SK-MEL-5 (cell line): ENCODE measurements at regions not wholly inside any gene's neighbourhood (a gene's known extent, or its start where the extent isn't known, plus 50 kb on each side); places are given as distances from the start of the nearest gene placed in this dataset.
"Not testable (repeated sequence)": the region's sequence is repeated elsewhere in the genome, so short reads cannot be mapped to it uniquely, and the experiment has no call there.

Experiments
- DNase-seq: peaks from one replicate; pipeline ENCODE4 v3.0.0-alpha.2; 2016; ENCODE audit warnings: low read depth, low spot score
- in situ Hi-C: cut with HindIII; loops from 2 replicates; pipeline ENCODE4 v1.10.0; 2016; ENCODE audit warnings: low sequenced_read_pairs, high pct_unique_total_duplicates, low pct_unique_long_range_greater_than_20kb

- in situ Hi-C loops, DNase-seq: not testable (repeated sequence)
These were observed 255.3 kb downstream of the S1PR1 start for GRCh38 chr1:101492144-101492543.

DNA sequence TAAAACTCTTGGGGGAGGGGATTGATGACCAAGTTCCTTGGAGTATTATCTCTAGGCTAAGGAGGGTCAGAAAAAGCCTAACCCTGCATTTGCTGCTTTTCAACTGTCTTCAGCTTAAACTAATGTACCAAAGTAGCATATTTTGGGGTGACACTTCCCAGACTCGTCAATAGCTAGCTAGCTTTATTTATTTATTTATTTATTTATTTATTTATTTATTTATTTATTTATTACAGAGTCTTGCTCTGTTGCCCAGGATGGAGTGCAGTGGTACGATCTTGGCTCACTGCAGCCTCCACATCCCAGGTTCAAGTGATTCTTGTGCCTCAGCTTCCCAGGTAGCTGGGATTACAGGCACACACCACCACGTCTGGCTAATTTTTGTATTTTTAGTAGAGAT lies 257.1 kb downstream of the S1PR1 start:
- in situ Hi-C loops, DNase-seq: not testable (repeated sequence)

DNA sequence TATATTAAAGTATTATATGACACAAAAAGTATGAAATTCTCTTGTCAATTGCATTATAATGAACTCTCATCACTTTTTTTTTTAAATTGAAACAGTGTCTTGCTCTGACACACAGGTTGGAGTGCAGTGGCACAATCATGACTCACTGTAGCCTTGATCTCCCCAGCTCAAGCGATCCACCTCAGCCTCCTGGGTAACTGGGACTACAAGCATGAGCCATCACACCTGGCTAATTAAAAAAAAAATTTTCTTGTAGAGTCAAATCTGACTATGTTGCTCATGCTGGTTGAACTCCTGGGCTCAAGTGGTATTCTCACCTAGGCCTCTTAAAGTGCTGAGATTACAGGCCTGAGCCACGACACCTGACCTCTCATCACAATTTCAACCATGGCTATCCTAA lies 259.3 kb downstream of the S1PR1 start:
- in situ Hi-C loops, result no loop called here
- no peak for DNase-seq

DNA sequence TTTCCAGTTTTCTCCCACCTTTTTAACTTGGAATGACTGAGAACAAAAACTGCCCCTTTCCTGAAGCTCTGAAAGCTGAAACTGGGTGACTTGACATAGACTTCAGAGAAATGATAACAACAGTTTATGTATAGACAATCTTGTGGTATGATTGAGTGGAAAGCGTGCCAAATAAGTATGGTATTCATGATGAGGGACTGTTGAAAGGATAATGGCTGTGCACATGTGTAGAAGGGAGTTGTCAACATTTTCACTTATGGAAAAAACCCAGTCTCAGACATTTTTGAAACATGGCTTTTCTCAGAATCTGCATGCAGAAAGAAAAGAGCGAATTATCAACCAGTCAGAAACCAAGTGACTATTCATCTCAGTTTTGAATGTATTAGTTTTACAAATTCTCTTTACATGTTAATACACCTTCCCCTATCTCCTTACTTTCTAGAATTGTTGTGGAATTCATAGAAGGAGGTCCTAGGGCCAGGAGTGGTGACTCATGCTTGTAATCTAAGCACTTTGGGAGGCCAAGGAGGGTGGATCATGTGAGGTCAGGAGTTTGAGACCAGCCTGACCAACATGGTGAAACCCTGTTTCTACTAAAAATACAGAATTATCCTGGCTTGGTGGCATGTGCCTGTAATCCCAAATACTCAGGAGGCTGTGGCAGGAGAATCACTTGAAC lies 261.2 kb downstream of the S1PR1 start:
- in situ Hi-C loops, result no loop called here
- no peak for DNase-seq

DNA sequence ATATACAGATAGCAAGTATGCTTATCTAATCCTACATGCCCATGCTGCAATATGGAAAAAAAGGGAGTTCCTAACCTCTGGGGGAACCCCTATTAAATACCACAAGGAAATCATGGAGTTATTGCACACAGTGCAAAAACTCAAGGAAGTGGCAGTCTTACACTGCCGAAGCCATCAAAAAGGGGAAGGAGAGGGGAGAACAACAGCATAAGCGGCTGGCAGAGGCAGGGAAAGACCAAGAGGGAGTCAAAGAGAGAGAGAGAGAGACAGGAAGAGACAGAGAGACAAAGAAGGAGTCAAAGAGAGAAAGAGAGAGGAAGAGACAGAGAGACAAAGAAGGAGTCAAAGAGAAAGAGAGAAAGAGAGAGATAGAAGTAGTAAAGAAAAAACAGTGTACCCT lies 267.3 kb downstream of the S1PR1 start:
- in situ Hi-C loops, DNase-seq: not testable (repeated sequence)

GRCh38 chr1:101505240-101505639 lies 268.4 kb downstream of the S1PR1 start:
- in situ Hi-C loops, DNase-seq: not testable (repeated sequence)

DNA sequence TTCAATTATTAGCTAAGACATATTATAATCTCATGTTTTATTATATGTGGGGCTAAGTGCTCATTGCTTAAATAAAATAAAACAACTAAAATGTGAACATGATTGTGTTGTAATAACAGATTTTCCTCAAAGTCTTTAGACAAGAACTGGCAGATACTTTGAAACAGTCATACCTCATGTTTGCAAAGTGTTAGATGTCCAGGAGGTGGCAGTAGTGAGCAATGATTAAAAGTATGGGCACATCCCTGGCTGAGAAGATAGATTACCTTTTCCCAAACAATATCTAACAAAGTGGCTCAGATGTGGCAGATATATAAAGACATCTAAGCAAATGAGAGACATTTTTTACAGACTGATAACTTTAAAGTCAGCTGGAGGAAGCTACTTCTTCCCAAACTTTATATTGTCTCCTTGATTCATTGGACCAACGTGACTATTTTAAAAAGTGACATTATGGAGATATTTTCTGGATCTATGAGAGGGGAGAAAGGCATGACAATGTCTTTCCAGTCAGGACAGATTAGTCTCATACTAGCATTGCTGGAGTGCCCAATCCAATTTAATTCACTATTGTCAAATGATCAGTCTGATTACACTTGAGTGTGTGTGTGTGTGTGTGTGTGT lies 269.8 kb downstream of the S1PR1 start:
- peak; percentile 79 for DNase-seq
- in situ Hi-C loops, result no loop called here

GRCh38 chr1:101507547-101507971 lies 270.7 kb downstream of the S1PR1 start:
- in situ Hi-C loops, result no loop called here
- DNase-seq, result peak; percentile 70

- no peak for DNase-seq
- in situ Hi-C loops, result no loop called here
These were observed 272.1 kb downstream of the S1PR1 start for GRCh38 chr1:101508913-101509312.

DNA sequence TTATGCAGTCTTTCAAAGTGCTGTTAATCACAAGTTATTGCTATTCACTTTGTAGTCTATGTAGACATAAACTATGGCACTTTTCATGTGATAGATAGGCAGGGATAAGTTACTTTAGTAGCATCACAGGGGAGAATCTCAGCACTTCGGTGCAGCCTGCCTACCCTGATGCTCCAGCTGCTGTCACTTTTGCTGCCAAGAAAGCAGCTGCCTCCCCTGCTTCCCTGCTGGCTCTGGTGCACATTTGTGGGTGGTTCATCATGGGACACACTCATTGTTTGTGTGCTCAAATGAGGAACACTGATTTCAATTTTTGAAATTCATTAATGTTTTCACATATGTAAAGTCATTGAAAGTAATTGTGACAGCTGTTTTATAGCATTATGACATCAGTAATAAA lies 272.6 kb downstream of the S1PR1 start:
- no peak for DNase-seq
- in situ Hi-C loops, result no loop called here

GRCh38 chr1:101511202-101511891 lies 274.5 kb downstream of the S1PR1 start:
- DNase-seq, result no peak
- in situ Hi-C loops, result no loop called here

DNA sequence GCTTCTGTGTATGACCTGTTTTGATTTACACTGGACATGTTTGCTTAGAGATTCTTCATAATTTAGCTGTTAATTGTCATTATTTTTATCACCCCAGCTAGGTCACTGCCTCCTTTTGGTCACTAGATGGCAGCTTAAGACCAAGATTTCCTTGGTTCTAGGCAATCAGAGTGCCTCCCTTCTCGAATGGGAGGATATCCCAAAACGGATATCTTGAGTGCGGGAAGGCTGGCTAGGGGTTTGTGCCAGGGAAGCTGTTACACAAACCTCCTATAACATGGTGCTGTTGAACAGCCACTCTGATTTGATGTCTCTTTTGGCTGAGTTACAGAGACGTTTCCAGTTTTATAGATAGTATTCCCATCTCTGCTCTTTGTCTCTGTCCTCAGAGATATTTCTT lies 283.5 kb downstream of the S1PR1 start:
- in situ Hi-C loops, result no loop called here
- DNase-seq, result peak; percentile 70

GRCh38 chr1:101522486-101522885 lies 285.7 kb downstream of the S1PR1 start:
- in situ Hi-C loops, result no loop called here
- no peak for DNase-seq

DNA sequence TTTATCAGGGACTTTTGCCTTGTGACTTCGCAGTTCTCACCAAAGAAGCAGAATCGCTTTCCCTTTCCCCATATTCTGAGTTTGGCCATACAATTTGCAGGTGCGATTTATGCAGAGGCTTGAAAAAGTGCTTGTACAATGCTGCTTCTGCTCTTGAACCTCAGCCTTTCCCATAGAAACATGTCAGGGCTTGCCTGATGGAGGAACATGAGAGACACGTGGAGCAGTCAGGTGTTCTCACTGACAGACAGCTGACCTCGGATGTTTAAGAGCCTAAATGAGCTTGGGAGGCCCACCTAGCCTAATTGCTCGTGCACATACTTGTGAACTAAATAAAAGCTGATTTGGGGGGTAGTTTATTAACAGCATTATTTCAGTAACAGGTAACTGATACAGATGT lies 290.0 kb downstream of the S1PR1 start:
- no peak for DNase-seq
- in situ Hi-C loops, result no loop called here

DNA sequence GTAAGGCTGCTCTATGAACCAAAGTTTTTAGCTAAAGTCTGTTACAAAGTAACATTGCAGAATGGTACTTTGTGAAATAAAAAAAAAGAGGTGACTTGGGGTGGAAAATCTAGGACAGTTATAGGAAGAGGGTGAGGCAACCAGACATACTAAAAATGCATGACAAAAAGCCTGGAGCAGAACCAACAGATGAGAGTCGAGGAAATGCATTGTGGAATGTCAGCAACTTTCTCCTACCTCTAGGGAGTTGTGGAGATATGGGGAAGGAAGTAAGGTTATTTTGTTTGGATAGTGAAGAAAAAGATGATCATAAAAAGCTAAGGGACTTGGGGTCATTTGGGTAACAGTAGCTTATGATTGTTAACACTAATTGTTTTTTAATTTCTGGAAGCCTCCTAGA lies 295.6 kb downstream of the S1PR1 start:
- DNase-seq, result no peak
- in situ Hi-C loops, result no loop called here

- in situ Hi-C loops, result no loop called here
- no peak for DNase-seq
These were observed 303.3 kb downstream of the S1PR1 start for GRCh38 chr1:101540161-101540560.

GRCh38 chr1:101546885-101547284 lies 310.1 kb downstream of the S1PR1 start:
- in situ Hi-C loops, result no loop called here
- no peak for DNase-seq

GRCh38 chr1:101547357-101547756 lies 310.5 kb downstream of the S1PR1 start:
- in situ Hi-C loops, result no loop called here

DNA sequence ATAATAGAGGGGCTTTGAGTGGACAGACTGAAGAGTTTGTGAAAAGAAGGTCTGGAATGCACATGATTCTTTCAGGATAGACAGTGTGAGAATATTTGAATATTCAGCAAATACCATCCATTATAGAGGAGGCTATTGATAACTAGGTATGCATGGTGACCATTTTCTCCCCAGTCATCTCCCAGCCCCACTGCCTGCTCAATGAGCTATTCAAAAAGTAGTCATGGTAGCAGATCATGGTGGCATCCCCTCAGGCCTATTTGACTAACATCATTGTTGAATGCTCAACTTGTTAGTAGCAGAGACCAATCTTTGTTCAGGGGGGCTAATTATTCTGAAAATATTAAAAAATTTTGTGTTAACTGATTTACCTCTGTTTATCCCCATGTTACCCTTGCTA lies 311.6 kb downstream of the S1PR1 start:
- in situ Hi-C loops, result no loop called here
- DNase-seq, result peak; percentile 59

More at GRCh38 chr1:101547357-101547756, 310.5 kb downstream of the S1PR1 start:
- no peak for DNase-seq
